H1 (cell line): ENCODE measurements at regions not wholly inside any gene's neighbourhood (a gene's known extent, or its start where the extent isn't known, plus 50 kb on each side); places are given as distances from the start of the nearest gene placed in this dataset.

Experiments used
- CTCF ChIA-PET: fragments of 300-600 bp; sonication (Branson Sonifier 250); formaldehyde crosslinking; loops from one replicate; lab custom pipeline; 2021; ENCODE audit not compliant: partially characterized antibody; lab: Charles Lee
- POLR2A ChIA-PET: fragments of 300-600 bp; sonication (Branson Sonifier 250); formaldehyde crosslinking; loops from one replicate; lab custom pipeline; 2021; ENCODE audit warnings: inconsistent platforms; ENCODE audit not compliant: partially characterized antibody; lab: Charles Lee
- DNase-seq, 2 experiments: peaks; one replicate each; pipeline versions ENCODE4 v3.0.0 to v3.0.0-alpha.2; 2010 to 2022; ENCODE audit warnings: low spot score in 2 of 2, low read depth in 1 of 2, mixed read lengths in 1 of 2
- FAIRE-seq: peaks from 2 replicates; lab custom pipeline; 2011; peaks lifted over from hg19 to GRCh38; lab: Jason Lieb, UNC
- H2AFZ ChIP-seq: 2 replicates; pipeline ENCODE4 v1.8.1; 2012; ENCODE audit warnings: low read length, inconsistent platforms
- H2AK5ac ChIP-seq: 2 replicates; pipeline ENCODE4 v1.6.1; 2013; ENCODE audit warnings: low read depth, low read length
- H2BK120ac ChIP-seq: replicated peaks from 2 replicates; pipeline ENCODE3; 2013; ENCODE audit warnings: low read depth, low read length, inconsistent platforms
- H2BK12ac ChIP-seq: 2 replicates; pipeline ENCODE4 v1.6.1; 2013; ENCODE audit warnings: low read depth, low read length
- H2BK15ac ChIP-seq: 2 replicates; pipeline ENCODE4 v1.6.1; 2013; ENCODE audit warnings: low read length
- H2BK20ac ChIP-seq: 2 replicates; pipeline ENCODE4 v1.6.1; 2013; ENCODE audit warnings: low read length
- H2BK5ac ChIP-seq: 2 replicates; pipeline ENCODE4 v1.6.1; 2013; ENCODE audit warnings: low read depth, low read length
- H3K14ac ChIP-seq: 2 replicates; pipeline ENCODE4 v1.6.1; 2013; ENCODE audit warnings: inconsistent platforms; ENCODE audit not compliant: insufficient read length
- H3K18ac ChIP-seq: 2 replicates; pipeline ENCODE4 v1.6.1; 2013; ENCODE audit warnings: low read length; ENCODE audit errors: extremely low read depth
- H3K23ac ChIP-seq: 2 replicates; pipeline ENCODE4 v1.6.1; 2013; ENCODE audit warnings: inconsistent platforms; ENCODE audit not compliant: insufficient read length
- H3K23me2 ChIP-seq: 2 replicates; pipeline ENCODE4 v1.6.1; 2013; ENCODE audit warnings: low read depth, low read length
- H3K27ac ChIP-seq: 2 replicates; pipeline ENCODE4 v1.6.1; 2011; ENCODE audit warnings: low read depth, low read length, inconsistent platforms
- H3K27me3 ChIP-seq, 4 experiments: replicated peaks in 1 of 4; 1 replicate in 1 of 4; 2 replicates in 3 of 4; pipeline versions ENCODE4 v1.6.1 to v1.8.1; 2011 to 2013; ENCODE audit warnings: low read length in 3 of 4, mild to moderate bottlenecking in 3 of 4, inconsistent platforms in 2 of 4, mixed read lengths in 2 of 4, moderate library complexity in 1 of 4; ENCODE audit not compliant: control insufficient read depth in 3 of 4, insufficient read depth in 3 of 4; ENCODE audit errors: extremely low read depth in 1 of 4
- H3K36me3 ChIP-seq, 4 experiments: 2 replicates each; pipeline versions ENCODE4 v1.6.1 to v1.8.1; 2011 to 2013; ENCODE audit warnings: mild to moderate bottlenecking in 4 of 4, low read length in 3 of 4, moderate library complexity in 2 of 4, control low read depth in 1 of 4, inconsistent platforms in 1 of 4; ENCODE audit not compliant: insufficient read depth in 4 of 4, control insufficient read depth in 2 of 4
- H3K4ac ChIP-seq: replicated peaks from 2 replicates; pipeline ENCODE3; 2013; ENCODE audit warnings: low read length, low read depth, mixed read lengths, inconsistent platforms; ENCODE audit not compliant: insufficient read length
- H3K4me1 ChIP-seq, 4 experiments: replicated peaks in 1 of 4; 1 replicate in 1 of 4; 2 replicates in 3 of 4; pipeline versions ENCODE4 v1.6.1 to v1.8.1; 2011 to 2013; ENCODE audit warnings: low read length in 3 of 4, inconsistent platforms in 2 of 4, mixed read lengths in 1 of 4; ENCODE audit not compliant: insufficient read depth in 4 of 4, control insufficient read depth in 3 of 4
- H3K4me2 ChIP-seq, 2 experiments: 2 replicates each; pipeline versions ENCODE4 v1.6.1 to v1.8.1; 2011 to 2013; ENCODE audit warnings: low read depth in 2 of 2, low read length in 2 of 2, control low read depth in 1 of 2, inconsistent platforms in 1 of 2, mild to moderate bottlenecking in 1 of 2; ENCODE audit not compliant: insufficient read depth in 1 of 2
- H3K4me3 ChIP-seq, 4 experiments: fragments of 200-600, 300-600 bp in 1 of 4; sonication (generic), shearing (Covaris generic), sonication (Bioruptor Twin) in 1 of 4; 2 replicates each; pipeline versions ENCODE4 v1.5.1 to v1.8.1; 2011 to 2016; ENCODE audit warnings: low read length in 4 of 4, low read depth in 3 of 4, control low read depth in 2 of 4, inconsistent platforms in 2 of 4, mild to moderate bottlenecking in 2 of 4, mixed read lengths in 1 of 4, moderate library complexity in 1 of 4; ENCODE audit not compliant: insufficient read depth in 2 of 4; ENCODE audit errors: extremely low read depth in 1 of 4
- H3K56ac ChIP-seq: replicated peaks from 2 replicates; pipeline ENCODE3; 2013; ENCODE audit warnings: low read depth, mild to moderate bottlenecking, mixed read lengths, low read length, inconsistent platforms; ENCODE audit not compliant: insufficient read length
- H3K79me1 ChIP-seq: 2 replicates; pipeline ENCODE4 v1.6.1; 2013; ENCODE audit warnings: low read depth, low read length, control low read depth
- H3K79me2 ChIP-seq, 2 experiments: 2 replicates each; pipeline versions ENCODE4 v1.6.1 to v1.8.1; 2012 to 2013; ENCODE audit warnings: low read length in 2 of 2, mild to moderate bottlenecking in 2 of 2, inconsistent platforms in 1 of 2; ENCODE audit not compliant: insufficient read depth in 2 of 2, control insufficient read depth in 1 of 2
- H3K9ac ChIP-seq, 4 experiments: replicated peaks in 1 of 4; 1 replicate in 1 of 4; 2 replicates in 3 of 4; pipeline versions ENCODE4 v1.6.1 to v1.8.1; 2011 to 2013; ENCODE audit warnings: low read depth in 3 of 4, low read length in 3 of 4, control low read depth in 2 of 4, mild to moderate bottlenecking in 2 of 4, moderate library complexity in 2 of 4, inconsistent platforms in 1 of 4; ENCODE audit errors: extremely low read depth in 1 of 4
- H3K9me3 ChIP-seq, 2 experiments: 2 replicates each; pipeline versions ENCODE4 v1.6.1 to v1.8.1; 2012 to 2013; ENCODE audit warnings: mild to moderate bottlenecking in 2 of 2, moderate library complexity in 2 of 2, control low read depth in 1 of 2, inconsistent platforms in 1 of 2, low read depth in 1 of 2, low read length in 1 of 2, mixed read lengths in 1 of 2; ENCODE audit not compliant: insufficient read depth in 2 of 2
- H4K20me1 ChIP-seq, 2 experiments: replicated peaks in 1 of 2; 2 replicates each; pipeline versions ENCODE3 to v1.8.1; 2011 to 2013; ENCODE audit warnings: inconsistent platforms in 2 of 2, low read length in 2 of 2, mild to moderate bottlenecking in 1 of 2; ENCODE audit not compliant: insufficient read depth in 2 of 2, control insufficient read depth in 1 of 2
- H4K5ac ChIP-seq: 2 replicates; pipeline ENCODE4 v1.6.1; 2013; ENCODE audit warnings: low read length, low read depth, mixed read lengths, inconsistent platforms; ENCODE audit not compliant: insufficient read length
- H4K8ac ChIP-seq: 2 replicates; pipeline ENCODE4 v1.8.0; 2013; ENCODE audit warnings: mild to moderate bottlenecking, moderate library complexity, low read length, inconsistent platforms; ENCODE audit not compliant: insufficient read depth; ENCODE audit errors: extremely low read depth
- H4K91ac ChIP-seq: replicated peaks from 2 replicates; pipeline ENCODE3; 2013; ENCODE audit warnings: low read length, mixed read lengths, inconsistent platforms; ENCODE audit not compliant: insufficient read length
- ATF3 ChIP-seq: IDR thresholded peaks from 2 replicates; pipeline ENCODE4 v1.6.1; 2011; ENCODE audit warnings: low read depth, mild to moderate bottlenecking, low read length; ENCODE audit not compliant: insufficient read depth
- BCL11A ChIP-seq, 2 experiments: IDR thresholded peaks; one replicate each; pipeline ENCODE4 v1.6.1; 2011; ENCODE audit warnings: low read depth in 2 of 2, low read length in 2 of 2, mild to moderate bottlenecking in 2 of 2
- CBX5 ChIP-seq: fragments of 300-800, 300-1000 bp; sonication (generic); IDR thresholded peaks from 2 replicates; pipeline ENCODE4 v1.7.1; 2016; ENCODE audit warnings: antibody characterized with exemption, low read length, low read depth
- CTBP2 ChIP-seq: IDR thresholded peaks from 2 replicates; pipeline ENCODE4 v1.7.0; 2011; ENCODE audit warnings: borderline replicate concordance, mild to moderate bottlenecking, moderate library complexity, mixed read lengths, low read length; ENCODE audit not compliant: insufficient read depth, insufficient read length
- GTF2F1 ChIP-seq: IDR thresholded peaks from 2 replicates; pipeline ENCODE4 v1.6.1; 2012; ENCODE audit warnings: low read depth, low read length, improper control_type of control experiment, borderline replicate concordance
- RXRA ChIP-seq: IDR thresholded peaks from 2 replicates; pipeline ENCODE4 v1.6.1; 2011; ENCODE audit warnings: low read depth, mild to moderate bottlenecking, low read length, moderate library complexity; ENCODE audit not compliant: insufficient read depth
- TAF7 ChIP-seq: optimal IDR thresholded peaks from 2 replicates; pipeline ENCODE3; 2011; ENCODE audit warnings: low read depth, mild to moderate bottlenecking, inconsistent platforms, low read length, moderate library complexity, borderline replicate concordance
- YY1 ChIP-seq: IDR thresholded peaks from 2 replicates; pipeline ENCODE4 v1.6.1; 2011; ENCODE audit warnings: low read depth, mild to moderate bottlenecking, low read length
- WGBS, 2 experiments: shearing (Covaris generic) in 1 of 2; methylation state at CpG; one replicate each; pipeline versions ENCODE4 v1.1.6 to v1.1.7; 2013 to 2015; ENCODE audit warnings: low lambda C conversion rate in 2 of 2, mixed read lengths in 2 of 2, inconsistent platforms in 1 of 2, low coverage in 1 of 2, missing lambda C conversion rate in 1 of 2; ENCODE audit not compliant: insufficient replicate concordance in 2 of 2, insufficient coverage in 1 of 2, insufficient read length in 1 of 2; ENCODE audit errors: extremely low coverage in 1 of 2, missing lambda C conversion rate in 1 of 2; 5-methylcytosine and 5-hydroxymethylcytosine counted together

GRCh38 chr21:35245879-35246278 is 196.8 kb upstream of the RUNX1 start:
- peaks cover 0 to 3% of the 10 kb centered on the region in 2 experiments; a peak in 3 of 4 replicates for H3K9me3 ChIP-seq
- WGBS, 2 experiments, result 88% methylated on average over 1 of the region's 1 CpG; no CpG with 5 or more reads in 1 of the 2 experiments
- CTCF ChIA-PET, result interaction anchor here (0.5 to 1.2 kb wide), 2 partner anchors 20 to 21 kb away, joined by 3 read pairs; no protein-coding TSS in a partner anchor
- H3K27ac ChIP-seq, result no peak overlapping the region
- H2BK120ac ChIP-seq, result no peak overlapping the region
- no peak overlapping the region for H3K56ac ChIP-seq
- no peak overlapping the region for H2AFZ ChIP-seq
- H4K8ac ChIP-seq, result no peak overlapping the region
- no peaks in the 10 kb centered on the region for H3K79me2 ChIP-seq
- H3K4me3 ChIP-seq, result no peak overlapping the region
- H2BK20ac ChIP-seq, result no peak overlapping the region
- no peaks in the 10 kb centered on the region for H3K36me3 ChIP-seq
- POLR2A ChIA-PET, result no interaction called here
- no peak overlapping the region for H3K4me2 ChIP-seq
- TF ChIP-seq YY1 (no peak), GTF2F1 (no peak), ATF3 (no peak), BCL11A (IDR thresholded peaks at IDR 0.05; ENCODE audit: low read depth in 2 of 2, low read length in 2 of 2) (no peak), RXRA (no peak), CTBP2 (no peak), TAF7 (no peak), CBX5 (no peak)
- H4K91ac ChIP-seq, result no peak overlapping the region
- no peaks in the 10 kb centered on the region for H3K23me2 ChIP-seq
- H4K5ac ChIP-seq, result no peak overlapping the region
- DNase-seq (no peak), FAIRE-seq (no peak)
- H3K79me1 ChIP-seq, result no peaks in the 10 kb centered on the region
- no peaks in the 10 kb centered on the region for H4K20me1 ChIP-seq
- H3K14ac ChIP-seq, result no peak overlapping the region
- H2BK15ac ChIP-seq, result no peak overlapping the region
- no peak overlapping the region for H3K18ac ChIP-seq
- no peak overlapping the region for H2AK5ac ChIP-seq
- no peak overlapping the region for H2BK5ac ChIP-seq
- no peaks in the 10 kb centered on the region; a peak in 1 of 7 replicates for H3K4me1 ChIP-seq
- no peak overlapping the region for H3K23ac ChIP-seq
- H3K4ac ChIP-seq, result no peak overlapping the region
- no peak overlapping the region for H3K9ac ChIP-seq
- H2BK12ac ChIP-seq, result no peak overlapping the region
- H3K27me3 ChIP-seq, result no peaks in the 10 kb centered on the region
